Gastroesophageal sphincter (tissue), 3 donors: ENCODE measurements at regions not wholly inside any gene's neighbourhood (a gene's known extent, or its start where the extent isn't known, plus 50 kb on each side); places are given as distances from the start of the nearest gene placed in this dataset.

Experiments used
- POLR2A ChIP-seq, 2 donors: fragments of 450-650 bp; IDR thresholded peaks; one replicate each; pipeline ENCODE4 v1.6.1; 2017; ENCODE audit warnings: antibody characterized with exemption in 2 of 2, mild to moderate bottlenecking in 2 of 2, moderate library complexity in 1 of 2
- POLR2AphosphoS5 ChIP-seq: sonication (generic); formaldehyde crosslinking; IDR thresholded peaks from one replicate; pipeline ENCODE4 v1.6.1; 2017; ENCODE audit warnings: antibody characterized with exemption
- TF ChIP-seq, protein P1 (sequence below), 4 experiments: fragments of 200-600 bp in 2 of 4; fragments of 450-650 bp in 2 of 4; sonication (generic) in 1 of 4; IDR thresholded peaks; one replicate each; pipeline ENCODE4 v1.5.1; 2017 to 2019; ENCODE audit warnings: antibody characterized with exemption in 4 of 4, mild to moderate bottlenecking in 2 of 4, moderate library complexity in 2 of 4

DNA sequence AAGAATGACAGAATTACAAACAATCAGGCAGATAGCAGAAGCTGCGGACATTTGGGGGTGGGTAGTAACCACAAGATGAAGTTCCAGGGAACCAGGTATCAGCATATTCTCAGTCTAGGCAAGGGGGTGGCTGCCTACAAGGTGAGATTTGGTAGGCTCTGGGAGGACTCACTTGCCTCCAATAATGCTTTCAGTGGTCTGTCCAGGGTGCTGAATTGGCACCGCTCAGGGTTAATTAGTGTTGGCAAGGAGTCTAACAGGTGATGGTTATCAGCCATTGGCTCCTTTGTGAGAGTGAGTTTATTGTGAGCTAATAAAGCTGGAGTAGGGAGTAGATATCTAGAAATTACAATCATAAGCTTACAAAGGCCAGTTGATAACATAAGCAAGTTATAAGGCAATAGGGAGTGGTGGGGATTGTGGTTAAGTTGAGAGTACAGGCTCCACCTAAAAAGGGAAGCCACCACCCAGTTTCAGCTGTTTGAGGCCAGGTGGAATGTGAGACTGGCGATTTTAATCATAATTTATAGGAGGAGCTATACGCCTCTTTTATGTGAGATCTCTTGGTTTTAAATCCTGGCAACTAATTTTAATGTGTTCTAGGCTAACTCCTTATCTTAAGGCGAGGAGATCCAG lies 320.5 kb downstream of the MIAT start:
- TF ChIP-seq, protein P1, sequence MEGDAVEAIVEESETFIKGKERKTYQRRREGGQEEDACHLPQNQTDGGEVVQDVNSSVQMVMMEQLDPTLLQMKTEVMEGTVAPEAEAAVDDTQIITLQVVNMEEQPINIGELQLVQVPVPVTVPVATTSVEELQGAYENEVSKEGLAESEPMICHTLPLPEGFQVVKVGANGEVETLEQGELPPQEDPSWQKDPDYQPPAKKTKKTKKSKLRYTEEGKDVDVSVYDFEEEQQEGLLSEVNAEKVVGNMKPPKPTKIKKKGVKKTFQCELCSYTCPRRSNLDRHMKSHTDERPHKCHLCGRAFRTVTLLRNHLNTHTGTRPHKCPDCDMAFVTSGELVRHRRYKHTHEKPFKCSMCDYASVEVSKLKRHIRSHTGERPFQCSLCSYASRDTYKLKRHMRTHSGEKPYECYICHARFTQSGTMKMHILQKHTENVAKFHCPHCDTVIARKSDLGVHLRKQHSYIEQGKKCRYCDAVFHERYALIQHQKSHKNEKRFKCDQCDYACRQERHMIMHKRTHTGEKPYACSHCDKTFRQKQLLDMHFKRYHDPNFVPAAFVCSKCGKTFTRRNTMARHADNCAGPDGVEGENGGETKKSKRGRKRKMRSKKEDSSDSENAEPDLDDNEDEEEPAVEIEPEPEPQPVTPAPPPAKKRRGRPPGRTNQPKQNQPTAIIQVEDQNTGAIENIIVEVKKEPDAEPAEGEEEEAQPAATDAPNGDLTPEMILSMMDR (IDR thresholded peaks at IDR 0.05) = no peak
- no peak for TF ChIP-seq POLR2AphosphoS5
- TF ChIP-seq POLR2A (IDR thresholded peaks at IDR 0.05) = no peak
